ENCODE measurements at regions not wholly inside any gene's neighbourhood (a gene's known extent, or its start where the extent isn't known, plus 50 kb on each side); places are given as distances from the start of the nearest gene placed in this dataset.

DNA sequence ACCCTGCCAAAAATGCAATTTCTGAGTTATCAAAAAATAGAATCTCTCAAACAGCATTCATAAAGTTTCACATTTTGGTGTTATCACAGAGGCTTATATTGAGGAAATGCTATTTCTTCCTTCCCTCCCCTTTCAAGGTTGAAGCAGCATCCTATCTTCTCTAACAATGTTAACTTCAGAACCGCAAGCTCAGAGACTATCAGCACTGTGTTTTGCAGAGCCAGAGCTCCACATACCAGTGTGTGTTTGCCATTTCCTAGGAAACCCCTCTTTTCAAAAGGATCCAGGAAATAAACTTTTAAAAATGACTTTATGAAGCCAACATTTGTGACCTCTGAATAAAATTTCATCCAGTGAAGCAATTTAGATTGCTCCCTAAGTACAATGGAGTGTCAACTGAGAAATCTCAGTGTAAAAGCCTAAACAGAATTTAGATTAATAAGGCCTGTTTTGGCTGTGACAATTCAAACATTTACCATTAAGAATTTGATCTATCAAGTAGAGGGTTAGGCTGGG is 332.6 kb downstream of the NOVA1 start (continued):
- TF ChIP-seq RBM14 (IDR thresholded peaks at IDR 0.05; ENCODE audit: borderline replicate concordance, insufficient read depth, low read depth, low read length) (no peak), ZNF79 (CRISPR knock-in tag; IDR thresholded peaks at IDR 0.05; ENCODE audit: low read depth) (no peak)
- TF ChIP-seq, protein P1, sequence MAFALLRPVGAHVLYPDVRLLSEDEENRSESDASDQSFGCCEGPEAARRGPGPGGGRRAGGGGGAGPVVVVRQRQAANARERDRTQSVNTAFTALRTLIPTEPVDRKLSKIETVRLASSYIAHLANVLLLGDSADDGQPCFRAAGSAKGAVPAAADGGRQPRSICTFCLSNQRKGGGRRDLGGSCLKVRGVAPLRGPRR (CRISPR knock-in tag; IDR thresholded peaks at IDR 0.05), result no peak

DNA sequence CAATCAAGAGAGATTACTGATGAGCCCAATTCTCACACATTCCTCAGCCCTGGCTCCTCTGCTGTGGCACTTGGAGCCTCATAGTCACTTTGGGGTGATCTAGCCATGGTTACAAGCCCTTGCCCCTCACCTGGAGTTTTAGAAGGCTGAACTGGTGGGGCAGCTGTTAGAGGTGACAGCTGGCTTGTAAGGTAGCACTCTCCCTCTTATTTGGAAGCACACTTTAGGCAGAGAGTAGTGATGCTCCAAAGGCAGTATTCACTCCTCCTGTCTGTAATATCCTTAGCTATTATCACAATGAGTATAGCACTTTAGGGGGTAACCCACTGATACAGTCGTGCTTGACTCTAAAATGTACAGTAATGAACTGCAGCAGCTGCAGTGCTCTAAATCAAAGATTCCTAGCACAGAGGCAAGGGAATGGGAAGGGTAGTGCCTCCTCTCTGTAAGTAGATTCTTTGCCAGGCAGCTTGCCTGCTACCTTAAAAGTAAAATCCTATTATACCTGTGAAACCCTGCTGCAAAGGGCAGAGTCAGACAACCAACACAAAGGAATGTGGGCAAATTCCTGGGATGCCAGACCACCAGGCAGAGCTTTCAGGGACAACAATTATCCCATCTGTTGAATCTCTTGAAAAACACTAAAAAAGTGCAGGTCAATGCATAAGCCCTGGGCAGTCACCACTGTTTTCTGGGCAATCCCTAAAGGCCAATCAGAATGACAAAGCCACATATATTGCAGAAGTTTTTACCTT is 336.3 kb downstream of the NOVA1 start:
- no TSS peak for BruUV-seq (replicated peaks)
- Histone ChIP-seq H3K27ac (ENCODE audit: extremely low read depth, low read depth, low read length) (no peak overlapping the region), H3K27me3 (ENCODE audit: control insufficient read depth in 2 of 2, insufficient read depth in 2 of 2, low read length in 2 of 2) (no peaks in the 10 kb centered on the region), H4K20me1 (replicated peaks; ENCODE audit: control insufficient read depth, insufficient read depth, low read length) (no peaks in the 10 kb centered on the region), H3K9me3 (replicated peaks; ENCODE audit: control insufficient read depth, insufficient read depth, low read depth, low read length) (no peaks in the 10 kb centered on the region), H3K4me2 (ENCODE audit: insufficient read depth, low read length) (no peak overlapping the region), H3K9me1 (ENCODE audit: control insufficient read depth, insufficient read depth, low read length) (no peaks in the 10 kb centered on the region), H3K9ac (ENCODE audit: insufficient read depth in 1 of 2, low read depth in 2 of 2, low read length in 2 of 2) (no peak overlapping the region), H3K79me2 (ENCODE audit: control insufficient read depth, insufficient read depth, low read length) (no peaks in the 10 kb centered on the region), H3K4me3 (no peak overlapping the region), H3K36me3 (ENCODE audit: control insufficient read depth, insufficient read depth, low read length) (no peaks in the 10 kb centered on the region), H2AFZ (ENCODE audit: low read depth, low read length) (no peak overlapping the region), H3K4me1 (replicated peaks in 1 of 2; ENCODE audit: control insufficient read depth in 2 of 2, insufficient read depth in 2 of 2, low read length in 2 of 2) (no peaks in the 10 kb centered on the region)
- intact Hi-C loops (cut with micrococcal nuclease) (no loop called here), in situ Hi-C loops (cut with MboI) (no loop called here)
- 0% methylated on average over 1 of the region's 1 CpG for WGBS (ENCODE audit: insufficient coverage, low coverage, missing lambda C conversion rate)
- ATAC-seq (no peak), DNase-seq (ENCODE audit: extremely low read depth in 1 of 4, low spot score in 3 of 4) (no peak), FAIRE-seq (no peak)
- ChIA-PET POLR2A (no interaction called here), CTCF (ENCODE audit: low intra/inter-chr PET ratio) (no interaction called here)
- TF ChIP-seq, protein P2, sequence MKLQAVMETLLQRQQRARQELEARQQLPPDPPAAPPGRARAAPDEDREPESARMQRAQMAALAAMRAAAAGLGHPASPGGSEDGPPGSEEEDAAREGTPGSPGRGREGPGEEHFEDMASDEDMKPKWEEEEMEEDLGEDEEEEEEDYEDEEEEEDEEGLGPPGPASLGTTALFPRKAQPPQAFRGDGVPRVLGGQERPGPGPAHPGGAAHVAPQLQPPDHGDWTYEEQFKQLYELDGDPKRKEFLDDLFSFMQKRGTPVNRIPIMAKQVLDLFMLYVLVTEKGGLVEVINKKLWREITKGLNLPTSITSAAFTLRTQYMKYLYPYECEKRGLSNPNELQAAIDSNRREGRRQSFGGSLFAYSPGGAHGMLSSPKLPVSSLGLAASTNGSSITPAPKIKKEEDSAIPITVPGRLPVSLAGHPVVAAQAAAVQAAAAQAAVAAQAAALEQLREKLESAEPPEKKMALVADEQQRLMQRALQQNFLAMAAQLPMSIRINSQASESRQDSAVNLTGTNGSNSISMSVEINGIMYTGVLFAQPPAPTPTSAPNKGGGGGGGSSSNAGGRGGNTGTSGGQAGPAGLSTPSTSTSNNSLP (IDR thresholded peaks at IDR 0.05; ENCODE audit: borderline replicate concordance, low read depth, low read length), result no peak
- TF ChIP-seq RAD21 (CRISPR knock-in tag; conservative IDR thresholded peaks at IDR 0.05 in 1 of 2, IDR thresholded peaks at IDR 0.05 in 1 of 2), result no peak
- no peak for TF ChIP-seq DIDO1 (tag; IDR thresholded peaks at IDR 0.05; ENCODE audit: low read depth)

Measured in K562 (cell line).